SK-N-SH (cell line): ENCODE measurements at regions not wholly inside any gene's neighbourhood (a gene's known extent, or its start where the extent isn't known, plus 50 kb on each side); places are given as distances from the start of the nearest gene placed in this dataset.
"Not testable (repeated sequence)": the region's sequence is repeated elsewhere in the genome, so short reads cannot be mapped to it uniquely, and the experiment has no call there.

Experiments used
- CTCF ChIA-PET: fragments of 300-600, 350-600 bp; formaldehyde crosslinking; extraction: SDS; loops from one replicate; lab custom pipeline; 2021; lab: Yijun Ruan, JAX
- POLR2A ChIA-PET: fragments of 350-600 bp; sonication (Branson Sonifier 250); formaldehyde crosslinking; extraction: SDS; loops from one replicate; lab custom pipeline; 2020; ENCODE audit warnings: antibody characterized with exemption, inconsistent platforms; lab: Yijun Ruan, JAX
- DNase-seq: peaks from one replicate; pipeline ENCODE4 v3.0.0; 2012
- H2AFZ ChIP-seq: fragments of 200-600 bp; sonication (generic); 2 replicates; pipeline ENCODE4 v1.8.1; 2016; ENCODE audit warnings: antibody characterized with exemption, mild to moderate bottlenecking, low read depth
- H3F3A ChIP-seq: fragments of 200-600 bp; sonication (generic); replicated peaks from 2 replicates; pipeline ENCODE3; 2016; ENCODE audit warnings: antibody characterized with exemption, mild to moderate bottlenecking; ENCODE audit not compliant: insufficient read depth
- H3K27ac ChIP-seq, 2 experiments: fragments of 200-500 bp in 1 of 2; fragments of 200-600 bp in 1 of 2; sonication (Bioruptor generic) in 1 of 2; sonication (generic), shearing (Covaris generic) in 1 of 2; 2 replicates each; pipeline versions ENCODE4 v1.5.1 to v1.6.1; 2014 to 2016; ENCODE audit warnings: low read depth in 2 of 2, inconsistent platforms in 1 of 2, low read length in 1 of 2, mild to moderate bottlenecking in 1 of 2, mixed read lengths in 1 of 2
- H3K27me3 ChIP-seq: fragments of 200-600 bp; sonication (generic), shearing (Covaris generic); 2 replicates; pipeline ENCODE4 v1.6.1; 2016; ENCODE audit warnings: mixed run types; ENCODE audit not compliant: insufficient read depth
- H3K36me3 ChIP-seq, 2 experiments: fragments of 200-500 bp in 1 of 2; fragments of 200-600 bp in 1 of 2; sonication (Bioruptor generic) in 1 of 2; sonication (generic) in 1 of 2; replicated peaks in 1 of 2; 2 replicates each; pipeline versions ENCODE3 to v1.5.1; 2014 to 2016; ENCODE audit warnings: low read length in 1 of 2, mild to moderate bottlenecking in 1 of 2; ENCODE audit not compliant: insufficient read depth in 2 of 2, control insufficient read depth in 1 of 2
- H3K4me1 ChIP-seq, 2 experiments: fragments of 200-500 bp in 1 of 2; fragments of 200-600 bp in 1 of 2; sonication (Bioruptor generic) in 1 of 2; sonication (generic), shearing (Covaris generic) in 1 of 2; 2 replicates each; pipeline versions ENCODE4 v1.5.1 to v1.6.1; 2014 to 2016; ENCODE audit warnings: low read depth in 1 of 2, low read length in 1 of 2, mixed run types in 1 of 2; ENCODE audit not compliant: insufficient read depth in 2 of 2, control insufficient read depth in 1 of 2
- H3K4me2 ChIP-seq: fragments of 200-600 bp; sonication (generic), shearing (Covaris generic); 2 replicates; pipeline ENCODE4 v1.6.1; 2017; ENCODE audit warnings: mixed run types
- H3K4me3 ChIP-seq, 2 experiments: fragments of 200-500 bp in 1 of 2; fragments of 200-600 bp in 1 of 2; sonication (Bioruptor generic) in 1 of 2; sonication (generic), shearing (Covaris generic) in 1 of 2; 2 replicates each; pipeline versions ENCODE4 v1.5.1 to v1.8.1; 2014 to 2016; ENCODE audit warnings: low read depth in 2 of 2, inconsistent platforms in 1 of 2, low read length in 1 of 2, mild to moderate bottlenecking in 1 of 2, mixed read lengths in 1 of 2, moderate library complexity in 1 of 2
- H3K79me2 ChIP-seq: fragments of 200-600 bp; sonication (generic); 2 replicates; pipeline ENCODE4 v1.8.1; 2017; ENCODE audit warnings: mild to moderate bottlenecking; ENCODE audit not compliant: insufficient read depth
- H3K9ac ChIP-seq: fragments of 200-600 bp; sonication (generic); 2 replicates; pipeline ENCODE4 v1.6.1; 2017; ENCODE audit warnings: mixed run types
- H3K9me2 ChIP-seq: fragments of 200-600 bp; sonication (generic); 2 replicates; pipeline ENCODE4 v1.6.1; 2017; ENCODE audit warnings: mixed run types
- H3K9me3 ChIP-seq: fragments of 200-600 bp; sonication (generic); 2 replicates; pipeline ENCODE4 v1.6.1; 2017; ENCODE audit warnings: mixed run types, mild to moderate bottlenecking, moderate library complexity
- H4K20me1 ChIP-seq: fragments of 200-600 bp; sonication (generic); 2 replicates; pipeline ENCODE4 v1.6.1; 2017; ENCODE audit warnings: mild to moderate bottlenecking, mixed run types; ENCODE audit not compliant: insufficient read depth
- GABPA ChIP-seq: IDR thresholded peaks from 2 replicates; pipeline ENCODE4 v1.4.0; 2012; ENCODE audit warnings: low read depth, mild to moderate bottlenecking
- REST ChIP-seq: IDR thresholded peaks from 2 replicates; pipeline ENCODE4 v1.6.1; 2012; ENCODE audit warnings: mild to moderate bottlenecking, low read depth, low read length, moderate library complexity
- SIN3A ChIP-seq: IDR thresholded peaks from 2 replicates; pipeline ENCODE4 v1.6.1; 2012; ENCODE audit warnings: low read depth, mild to moderate bottlenecking, low read length, moderate library complexity, borderline replicate concordance
- SMC3 ChIP-seq: IDR thresholded peaks from 2 replicates; pipeline ENCODE4 v1.6.1; 2012; ENCODE audit warnings: low read depth, low read length, improper control_type of control experiment
- TEAD4 ChIP-seq: IDR thresholded peaks from 2 replicates; pipeline ENCODE4 v1.4.0; 2012; ENCODE audit warnings: mild to moderate bottlenecking, borderline replicate concordance; ENCODE audit not compliant: insufficient read depth
- WGBS: methylation state at CpG from one replicate; pipeline ENCODE4 v1.1.6; 2017; ENCODE audit warnings: low lambda C conversion rate; 5-methylcytosine and 5-hydroxymethylcytosine counted together
- TF ChIP-seq, protein P1 (sequence below): fragments of 150-350 bp; IDR thresholded peaks from 2 replicates; pipeline ENCODE4 v1.6.1; 2016; ENCODE audit warnings: mild to moderate bottlenecking, low read depth, low read length

GRCh38 chr10:33588974-33589600, 254.6 kb upstream of the NRP1 start:
- Histone ChIP-seq H3K9me2 (no peaks in the 10 kb centered on the region), H3K9ac (no peak overlapping the region), H3K4me2 (no peak overlapping the region), H3K9me3 (peaks cover 5% of the 10 kb centered on the region; the same call in 1 of the 2 replicates), H3K4me1 (peaks cover 0 to 6% of the 10 kb centered on the region in 2 experiments; a peak in 1 of 4 replicates), H4K20me1 (no peaks in the 10 kb centered on the region), H3K27me3 (no peaks in the 10 kb centered on the region), H3K79me2 (no peaks in the 10 kb centered on the region), H2AFZ (no peak overlapping the region), H3K36me3 (no peaks in the 10 kb centered on the region), H3F3A (no peaks in the 10 kb centered on the region), H3K27ac (no peak overlapping the region), H3K4me3 (no peak overlapping the region; a peak in 1 of 4 replicates)
- WGBS, result 78% methylated on average over 5 of the region's 5 CpGs
- TF ChIP-seq GABPA, result no peak
- no peak for TF ChIP-seq SMC3
- no peak for TF ChIP-seq SIN3A
- TF ChIP-seq, protein P1, sequence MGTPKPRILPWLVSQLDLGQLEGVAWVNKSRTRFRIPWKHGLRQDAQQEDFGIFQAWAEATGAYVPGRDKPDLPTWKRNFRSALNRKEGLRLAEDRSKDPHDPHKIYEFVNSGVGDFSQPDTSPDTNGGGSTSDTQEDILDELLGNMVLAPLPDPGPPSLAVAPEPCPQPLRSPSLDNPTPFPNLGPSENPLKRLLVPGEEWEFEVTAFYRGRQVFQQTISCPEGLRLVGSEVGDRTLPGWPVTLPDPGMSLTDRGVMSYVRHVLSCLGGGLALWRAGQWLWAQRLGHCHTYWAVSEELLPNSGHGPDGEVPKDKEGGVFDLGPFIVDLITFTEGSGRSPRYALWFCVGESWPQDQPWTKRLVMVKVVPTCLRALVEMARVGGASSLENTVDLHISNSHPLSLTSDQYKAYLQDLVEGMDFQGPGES, result no peak
- TF ChIP-seq TEAD4, result no peak
- TF ChIP-seq REST, result no peak
- no peak for DNase-seq
- ChIA-PET POLR2A (no interaction called here), CTCF (interaction anchor here (0.7 kb wide), 1 partner anchor 782 kb away, joined by 3 read pairs; no protein-coding TSS in a partner anchor)

GRCh38 chr10:33584596-33584995, 250.1 kb upstream of the NRP1 start:
- H3K9ac ChIP-seq, DNase-seq, H3K27ac ChIP-seq, H3K4me3 ChIP-seq, H3K27me3 ChIP-seq, H3K36me3 ChIP-seq, POLR2A ChIA-PET, H4K20me1 ChIP-seq, H3K4me1 ChIP-seq, H3F3A ChIP-seq, H3K79me2 ChIP-seq, H3K9me2 ChIP-seq, H3K9me3 ChIP-seq, H3K4me2 ChIP-seq, H2AFZ ChIP-seq: not testable (repeated sequence)
- CTCF ChIA-PET, result interaction anchor here (1.1 kb wide), 1 partner anchor 249 kb away, joined by 4 read pairs; the partner anchor contains the start of gene NRP1
- 76% methylated on average over 3 of the region's 3 CpGs for WGBS
